ENCODE measurements at regions not wholly inside any gene's neighbourhood (a gene's known extent, or its start where the extent isn't known, plus 50 kb on each side); places are given as distances from the start of the nearest gene placed in this dataset.

DNA sequence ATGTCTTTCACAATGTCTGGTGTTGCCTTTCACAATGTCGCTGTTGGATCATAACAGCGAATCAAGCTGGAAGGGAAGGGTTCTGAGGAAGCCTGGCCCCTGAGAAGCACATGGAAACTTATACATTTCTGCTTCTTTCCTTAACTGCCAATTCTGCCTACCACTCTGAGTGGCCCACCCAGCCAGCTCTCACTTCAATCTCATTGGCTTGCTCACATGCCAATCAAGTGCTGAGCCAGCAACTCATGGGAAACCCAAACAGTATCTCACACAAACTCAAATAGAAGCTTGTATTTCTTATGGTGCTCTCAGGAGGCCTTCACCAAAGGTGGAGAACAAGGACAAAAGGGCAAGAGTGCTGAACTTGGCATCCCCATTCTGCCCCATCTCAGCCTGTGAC is 117.4 kb upstream of the GPR26 start:
- peaks cover 32% of the 10 kb centered on the region for H3K9me3 ChIP-seq (ENCODE audit: control insufficient read depth, insufficient read depth, low read length)
- H3K27ac ChIP-seq (ENCODE audit: low read depth, low read length), result no peak overlapping the region
- CTCF ChIA-PET, result no interaction called here
- POLR2A ChIA-PET, result no interaction called here
- DNase-seq (ENCODE audit: low read depth, low spot score), result no peak
- no peak overlapping the region for H3K4me3 ChIP-seq (ENCODE audit: low read depth, low read length)
- TF ChIP-seq, protein P1, sequence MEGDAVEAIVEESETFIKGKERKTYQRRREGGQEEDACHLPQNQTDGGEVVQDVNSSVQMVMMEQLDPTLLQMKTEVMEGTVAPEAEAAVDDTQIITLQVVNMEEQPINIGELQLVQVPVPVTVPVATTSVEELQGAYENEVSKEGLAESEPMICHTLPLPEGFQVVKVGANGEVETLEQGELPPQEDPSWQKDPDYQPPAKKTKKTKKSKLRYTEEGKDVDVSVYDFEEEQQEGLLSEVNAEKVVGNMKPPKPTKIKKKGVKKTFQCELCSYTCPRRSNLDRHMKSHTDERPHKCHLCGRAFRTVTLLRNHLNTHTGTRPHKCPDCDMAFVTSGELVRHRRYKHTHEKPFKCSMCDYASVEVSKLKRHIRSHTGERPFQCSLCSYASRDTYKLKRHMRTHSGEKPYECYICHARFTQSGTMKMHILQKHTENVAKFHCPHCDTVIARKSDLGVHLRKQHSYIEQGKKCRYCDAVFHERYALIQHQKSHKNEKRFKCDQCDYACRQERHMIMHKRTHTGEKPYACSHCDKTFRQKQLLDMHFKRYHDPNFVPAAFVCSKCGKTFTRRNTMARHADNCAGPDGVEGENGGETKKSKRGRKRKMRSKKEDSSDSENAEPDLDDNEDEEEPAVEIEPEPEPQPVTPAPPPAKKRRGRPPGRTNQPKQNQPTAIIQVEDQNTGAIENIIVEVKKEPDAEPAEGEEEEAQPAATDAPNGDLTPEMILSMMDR (IDR thresholded peaks at IDR 0.05; ENCODE audit: low read depth, low read length), result no peak
- H3K27me3 ChIP-seq (ENCODE audit: control insufficient read depth, insufficient read depth, low read length), result no peaks in the 10 kb centered on the region

DNA sequence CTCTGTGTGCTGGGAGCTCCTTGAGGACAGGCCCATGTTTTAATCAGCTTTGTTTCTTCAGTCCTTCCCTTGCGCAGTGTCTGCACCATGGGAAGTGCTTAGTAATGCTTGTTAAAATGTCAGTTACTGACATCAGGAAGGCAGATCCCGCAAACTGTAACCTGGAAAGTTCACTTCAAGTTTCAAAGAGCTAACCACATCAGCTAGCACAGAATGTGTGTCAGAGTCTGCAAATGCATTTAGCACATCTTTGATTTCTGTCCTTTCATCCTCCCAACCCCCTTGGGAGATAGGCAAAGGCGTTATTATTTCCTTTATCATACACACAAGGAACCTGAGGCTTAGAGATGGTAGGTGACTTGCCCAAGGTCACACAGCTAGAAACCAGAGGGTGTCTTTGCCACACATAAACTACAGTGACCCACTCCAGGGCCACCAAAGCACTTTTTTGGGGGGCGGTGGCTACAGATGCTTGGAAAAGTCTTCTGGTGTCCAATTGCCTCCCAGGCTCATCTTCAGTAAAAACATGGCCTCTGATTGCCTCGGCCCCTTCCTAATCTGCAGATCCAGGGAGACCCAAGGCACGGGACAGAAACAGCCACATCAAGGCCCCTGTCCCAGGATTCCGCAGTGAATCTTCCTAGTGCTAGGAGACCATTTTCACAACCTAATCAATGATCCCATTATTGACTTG is 116.2 kb upstream of the GPR26 start:
- Histone ChIP-seq H3K27me3 (ENCODE audit: control insufficient read depth, insufficient read depth, low read length) (no peaks in the 10 kb centered on the region), H3K9me3 (ENCODE audit: control insufficient read depth, insufficient read depth, low read length) (peaks cover 32% of the 10 kb centered on the region), H3K4me3 (ENCODE audit: low read depth, low read length) (no peak overlapping the region), H3K27ac (ENCODE audit: low read depth, low read length) (no peak overlapping the region)
- TF ChIP-seq, protein P1 (IDR thresholded peaks at IDR 0.05; ENCODE audit: low read depth, low read length), result no peak
- ChIA-PET CTCF (no interaction called here), POLR2A (no interaction called here)
- DNase-seq (ENCODE audit: low read depth, low spot score), result no peak

DNA sequence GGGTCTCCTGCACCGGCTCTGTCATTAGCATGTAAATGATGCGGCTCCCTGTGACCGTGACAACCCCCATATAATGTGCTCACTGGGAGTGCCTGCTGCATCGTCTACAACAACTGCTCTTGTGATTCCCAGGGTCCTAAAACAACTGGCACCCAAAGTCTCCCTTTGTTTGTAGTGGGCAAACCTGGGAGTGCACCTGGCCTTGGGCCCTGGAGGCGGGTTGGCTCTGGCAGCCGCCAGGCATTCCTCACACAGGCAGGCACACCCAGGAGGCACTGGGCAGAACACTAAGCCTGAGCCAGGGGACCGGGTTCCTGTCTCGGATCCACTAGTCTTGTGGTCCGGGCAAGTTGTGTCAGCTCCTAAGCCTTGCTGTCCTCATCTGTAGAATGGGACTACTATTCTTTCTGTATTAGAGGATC is 115.5 kb upstream of the GPR26 start:
- Histone ChIP-seq H3K9me3 (ENCODE audit: control insufficient read depth, insufficient read depth, low read length) (peaks cover 32% of the 10 kb centered on the region), H3K27me3 (ENCODE audit: control insufficient read depth, insufficient read depth, low read length) (no peaks in the 10 kb centered on the region), H3K4me3 (ENCODE audit: low read depth, low read length) (no peak overlapping the region), H3K27ac (ENCODE audit: low read depth, low read length) (no peak overlapping the region)
- no peak for DNase-seq (ENCODE audit: low read depth, low spot score)
- ChIA-PET CTCF (no interaction called here), POLR2A (no interaction called here)
- TF ChIP-seq, protein P1 (IDR thresholded peaks at IDR 0.05; ENCODE audit: low read depth, low read length), result no peak

DNA sequence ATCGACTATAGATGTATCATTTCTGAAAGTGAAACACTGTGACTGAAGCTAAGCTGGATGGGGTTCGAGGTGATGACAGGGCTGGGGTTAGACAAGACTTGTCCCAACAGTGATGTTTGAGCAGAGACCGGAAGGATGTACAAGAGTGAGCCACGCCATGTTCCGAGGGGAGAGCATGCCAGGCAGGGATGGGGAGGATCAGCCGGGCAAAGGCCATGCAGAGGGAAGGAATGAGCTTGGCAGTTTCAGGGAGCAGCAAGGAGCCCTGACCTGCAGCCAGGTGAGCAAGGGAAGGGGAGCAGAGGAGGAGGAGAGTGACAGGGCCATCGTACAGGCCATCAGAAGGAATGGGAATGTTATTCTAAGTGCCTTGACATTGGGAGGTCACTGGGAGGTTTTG is 114.9 kb upstream of the GPR26 start:
- TF ChIP-seq, protein P1 (IDR thresholded peaks at IDR 0.05; ENCODE audit: low read depth, low read length), result no peak
- POLR2A ChIA-PET, result no interaction called here
- no peaks in the 10 kb centered on the region for H3K27me3 ChIP-seq (ENCODE audit: control insufficient read depth, insufficient read depth, low read length)
- H3K9me3 ChIP-seq (ENCODE audit: control insufficient read depth, insufficient read depth, low read length), result peaks cover 36% of the 10 kb centered on the region
- no peak overlapping the region for H3K27ac ChIP-seq (ENCODE audit: low read depth, low read length)
- CTCF ChIA-PET, result no interaction called here
- no peak for DNase-seq (ENCODE audit: low read depth, low spot score)
- H3K4me3 ChIP-seq (ENCODE audit: low read depth, low read length), result no peak overlapping the region

DNA sequence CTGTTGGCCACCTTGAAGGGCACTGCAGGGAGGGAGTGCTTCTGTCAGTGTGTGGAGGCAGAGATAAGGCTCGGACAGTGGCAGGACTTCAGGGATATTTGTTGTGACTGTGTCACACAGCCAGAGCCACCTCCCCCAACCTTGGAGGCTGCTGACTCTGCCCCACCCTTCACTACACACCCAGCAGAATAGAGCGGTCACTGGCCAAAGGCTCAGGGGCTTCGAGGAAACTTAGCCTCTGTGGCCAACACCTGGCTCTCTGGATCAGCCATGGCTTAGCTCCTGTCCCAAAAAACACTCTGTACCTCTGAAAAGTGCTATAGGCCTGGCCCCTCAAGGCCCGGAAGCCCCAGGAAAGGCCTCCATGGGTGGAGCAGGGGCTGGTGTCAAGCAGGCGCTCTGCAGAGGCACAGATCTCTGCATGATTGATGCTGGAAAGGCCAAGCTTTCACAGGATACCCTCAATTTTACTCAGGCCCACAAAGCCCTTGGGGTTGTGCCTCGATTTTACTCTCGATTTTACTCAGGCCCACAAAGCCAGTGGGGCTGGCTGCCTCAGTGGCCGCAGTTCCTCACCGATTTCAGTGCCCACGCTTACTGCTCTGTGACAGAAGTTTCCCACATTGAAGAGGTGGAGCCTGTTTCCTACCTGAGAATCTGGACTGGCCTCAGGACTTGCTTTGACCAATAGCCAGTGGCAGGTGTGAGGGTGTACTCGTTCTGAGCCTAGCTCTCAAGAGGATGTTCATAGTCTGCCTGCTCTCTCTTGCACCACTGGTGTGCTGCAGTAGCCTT is 113.2 kb upstream of the GPR26 start:
- Histone ChIP-seq H3K4me3 (ENCODE audit: low read depth, low read length) (no peak overlapping the region), H3K9me3 (ENCODE audit: control insufficient read depth, insufficient read depth, low read length) (peaks cover 40% of the 10 kb centered on the region), H3K27me3 (ENCODE audit: control insufficient read depth, insufficient read depth, low read length) (no peaks in the 10 kb centered on the region), H3K27ac (ENCODE audit: low read depth, low read length) (no peak overlapping the region)
- CTCF ChIA-PET, result no interaction called here
- POLR2A ChIA-PET, result no interaction called here
- TF ChIP-seq, protein P1 (IDR thresholded peaks at IDR 0.05; ENCODE audit: low read depth, low read length), result no peak
- DNase-seq (ENCODE audit: low read depth, low spot score), result no peak

All from AG04450 (cell line).